ENCODE measurements at regions not wholly inside any gene's neighbourhood (a gene's known extent, or its start where the extent isn't known, plus 50 kb on each side); places are given as distances from the start of the nearest gene placed in this dataset.

DNA sequence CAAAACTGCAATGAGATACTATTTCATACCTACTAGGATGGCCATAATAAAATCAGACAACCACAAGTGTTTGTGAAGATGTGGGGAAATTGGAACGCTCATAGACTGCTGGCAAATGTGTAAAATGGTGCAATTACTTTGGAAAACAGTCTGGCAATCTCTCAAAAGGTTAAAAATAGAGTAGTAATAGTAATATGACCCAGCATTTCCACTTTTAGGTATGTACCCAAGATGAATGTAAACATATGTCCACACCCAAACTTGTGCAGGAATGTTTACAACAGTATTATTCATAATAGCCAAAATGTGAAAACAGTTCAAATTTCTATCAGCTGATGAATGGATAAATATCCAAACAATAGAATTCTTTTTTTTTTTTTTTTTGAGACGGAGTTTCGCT is 731.6 kb upstream of the ANKRD30A start:
- FAIRE-seq = no peak
- H3K4me1 ChIP-seq (ENCODE audit: control insufficient read depth, insufficient read depth, low read length) = no peaks in the 10 kb centered on the region
- RAD21 ChIA-PET (ENCODE audit: unreplicated experiment) = no interaction called here
- no peak overlapping the region for H3K9ac ChIP-seq (ENCODE audit: control insufficient read depth, insufficient read depth, low read length)
- H3K4me2 ChIP-seq (ENCODE audit: control insufficient read depth, insufficient read depth) = no peak overlapping the region
- H3K27ac ChIP-seq (ENCODE audit: control insufficient read depth, insufficient read depth) = no peak overlapping the region
- SMC1A ChIA-PET (ENCODE audit: uncharacterized antibody, unreplicated experiment) = no interaction called here
- intact Hi-C loops (cut with micrococcal nuclease; ENCODE audit: unreplicated experiment) = no loop called here
- H3K36me3 ChIP-seq (ENCODE audit: control insufficient read depth in 2 of 2, insufficient read depth in 2 of 2, low read length in 1 of 2) = no peaks in the 10 kb centered on the region
- CTCF ChIA-PET = no interaction called here
- in situ Hi-C loops (cut with MboI) = no loop called here
- ATAC-seq = no peak
- no peak for DNase-seq (ENCODE audit: low read depth, low spot score)
- no peak overlapping the region for H2AFZ ChIP-seq (ENCODE audit: control insufficient read depth, low read depth, low read length)
- H3K27me3 ChIP-seq (replicated peaks in 1 of 2; ENCODE audit: control insufficient read depth in 2 of 2, insufficient read depth in 2 of 2, low read length in 1 of 2) = no peaks in the 10 kb centered on the region
- no peak for TF ChIP-seq HDAC2 (IDR thresholded peaks at IDR 0.05)
- H3K4me3 ChIP-seq = no peak overlapping the region
- 3% methylated on average over 1 of the region's 3 CpGs for WGBS (ENCODE audit: insufficient coverage, insufficient replicate concordance, low lambda C conversion rate, missing lambda C conversion rate)
- H4K20me1 ChIP-seq (ENCODE audit: control insufficient read depth, insufficient read depth) = no peaks in the 10 kb centered on the region
- H3K79me2 ChIP-seq (ENCODE audit: control insufficient read depth, insufficient read depth, low read length) = no peaks in the 10 kb centered on the region
- H3K9me3 ChIP-seq (replicated peaks; ENCODE audit: control insufficient read depth, insufficient read depth, low read length) = no peaks in the 10 kb centered on the region
- BruUV-seq (replicated peaks) = no TSS peak
- POLR2A ChIA-PET = no interaction called here

DNA sequence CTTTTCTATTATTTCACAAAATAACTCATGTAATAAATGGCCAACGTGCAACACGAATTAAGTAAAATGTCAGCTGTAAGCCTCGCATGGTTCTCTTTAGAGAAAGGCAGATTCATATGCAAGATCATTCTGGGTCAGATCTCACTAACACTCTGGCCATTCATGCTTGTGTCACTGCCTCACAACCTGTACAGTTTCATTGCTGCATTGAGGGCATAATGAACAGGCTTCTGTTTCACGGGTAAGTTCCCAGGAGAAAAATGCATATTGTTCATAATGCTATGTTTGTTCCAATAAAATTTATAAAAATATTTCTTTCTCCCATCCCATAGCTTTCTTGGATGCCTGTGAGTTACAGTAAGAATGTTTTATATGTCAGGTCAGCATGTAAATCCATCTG is 734.0 kb upstream of the ANKRD30A start:
- FAIRE-seq (no peak), ATAC-seq (no peak), DNase-seq (ENCODE audit: low read depth, low spot score) (no peak)
- Histone ChIP-seq H3K79me2 (ENCODE audit: control insufficient read depth, insufficient read depth, low read length) (no peaks in the 10 kb centered on the region), H3K4me3 (no peak overlapping the region), H3K27ac (ENCODE audit: control insufficient read depth, insufficient read depth) (no peak overlapping the region), H3K9ac (ENCODE audit: control insufficient read depth, insufficient read depth, low read length) (no peak overlapping the region), H3K36me3 (ENCODE audit: control insufficient read depth in 2 of 2, insufficient read depth in 2 of 2, low read length in 1 of 2) (no peaks in the 10 kb centered on the region), H4K20me1 (ENCODE audit: control insufficient read depth, insufficient read depth) (no peaks in the 10 kb centered on the region), H3K9me3 (replicated peaks; ENCODE audit: control insufficient read depth, insufficient read depth, low read length) (no peaks in the 10 kb centered on the region), H3K27me3 (replicated peaks in 1 of 2; ENCODE audit: control insufficient read depth in 2 of 2, insufficient read depth in 2 of 2, low read length in 1 of 2) (no peaks in the 10 kb centered on the region), H3K4me1 (ENCODE audit: control insufficient read depth, insufficient read depth, low read length) (no peaks in the 10 kb centered on the region), H2AFZ (ENCODE audit: control insufficient read depth, low read depth, low read length) (no peak overlapping the region), H3K4me2 (ENCODE audit: control insufficient read depth, insufficient read depth) (no peak overlapping the region)
- ChIA-PET SMC1A (ENCODE audit: uncharacterized antibody, unreplicated experiment) (no interaction called here), RAD21 (ENCODE audit: unreplicated experiment) (no interaction called here), CTCF (no interaction called here), POLR2A (interaction anchor here (0.6 kb wide), 1 partner anchor 1409 kb away, joined by 3 read pairs; no protein-coding TSS in a partner anchor)
- in situ Hi-C loops (cut with MboI) (no loop called here), intact Hi-C loops (cut with micrococcal nuclease; ENCODE audit: unreplicated experiment) (no loop called here)
- TF ChIP-seq, protein P1, sequence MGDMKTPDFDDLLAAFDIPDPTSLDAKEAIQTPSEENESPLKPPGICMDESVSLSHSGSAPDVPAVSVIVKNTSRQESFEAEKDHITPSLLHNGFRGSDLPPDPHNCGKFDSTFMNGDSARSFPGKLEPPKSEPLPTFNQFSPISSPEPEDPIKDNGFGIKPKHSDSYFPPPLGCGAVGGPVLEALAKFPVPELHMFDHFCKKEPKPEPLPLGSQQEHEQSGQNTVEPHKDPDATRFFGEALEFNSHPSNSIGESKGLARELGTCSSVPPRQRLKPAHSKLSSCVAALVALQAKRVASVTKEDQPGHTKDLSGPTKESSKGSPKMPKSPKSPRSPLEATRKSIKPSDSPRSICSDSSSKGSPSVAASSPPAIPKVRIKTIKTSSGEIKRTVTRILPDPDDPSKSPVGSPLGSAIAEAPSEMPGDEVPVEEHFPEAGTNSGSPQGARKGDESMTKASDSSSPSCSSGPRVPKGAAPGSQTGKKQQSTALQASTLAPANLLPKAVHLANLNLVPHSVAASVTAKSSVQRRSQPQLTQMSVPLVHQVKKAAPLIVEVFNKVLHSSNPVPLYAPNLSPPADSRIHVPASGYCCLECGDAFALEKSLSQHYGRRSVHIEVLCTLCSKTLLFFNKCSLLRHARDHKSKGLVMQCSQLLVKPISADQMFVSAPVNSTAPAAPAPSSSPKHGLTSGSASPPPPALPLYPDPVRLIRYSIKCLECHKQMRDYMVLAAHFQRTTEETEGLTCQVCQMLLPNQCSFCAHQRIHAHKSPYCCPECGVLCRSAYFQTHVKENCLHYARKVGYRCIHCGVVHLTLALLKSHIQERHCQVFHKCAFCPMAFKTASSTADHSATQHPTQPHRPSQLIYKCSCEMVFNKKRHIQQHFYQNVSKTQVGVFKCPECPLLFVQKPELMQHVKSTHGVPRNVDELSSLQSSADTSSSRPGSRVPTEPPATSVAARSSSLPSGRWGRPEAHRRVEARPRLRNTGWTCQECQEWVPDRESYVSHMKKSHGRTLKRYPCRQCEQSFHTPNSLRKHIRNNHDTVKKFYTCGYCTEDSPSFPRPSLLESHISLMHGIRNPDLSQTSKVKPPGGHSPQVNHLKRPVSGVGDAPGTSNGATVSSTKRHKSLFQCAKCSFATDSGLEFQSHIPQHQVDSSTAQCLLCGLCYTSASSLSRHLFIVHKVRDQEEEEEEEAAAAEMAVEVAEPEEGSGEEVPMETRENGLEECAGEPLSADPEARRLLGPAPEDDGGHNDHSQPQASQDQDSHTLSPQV (IDR thresholded peaks at IDR 0.05) = no peak
- TF ChIP-seq, protein P2, sequence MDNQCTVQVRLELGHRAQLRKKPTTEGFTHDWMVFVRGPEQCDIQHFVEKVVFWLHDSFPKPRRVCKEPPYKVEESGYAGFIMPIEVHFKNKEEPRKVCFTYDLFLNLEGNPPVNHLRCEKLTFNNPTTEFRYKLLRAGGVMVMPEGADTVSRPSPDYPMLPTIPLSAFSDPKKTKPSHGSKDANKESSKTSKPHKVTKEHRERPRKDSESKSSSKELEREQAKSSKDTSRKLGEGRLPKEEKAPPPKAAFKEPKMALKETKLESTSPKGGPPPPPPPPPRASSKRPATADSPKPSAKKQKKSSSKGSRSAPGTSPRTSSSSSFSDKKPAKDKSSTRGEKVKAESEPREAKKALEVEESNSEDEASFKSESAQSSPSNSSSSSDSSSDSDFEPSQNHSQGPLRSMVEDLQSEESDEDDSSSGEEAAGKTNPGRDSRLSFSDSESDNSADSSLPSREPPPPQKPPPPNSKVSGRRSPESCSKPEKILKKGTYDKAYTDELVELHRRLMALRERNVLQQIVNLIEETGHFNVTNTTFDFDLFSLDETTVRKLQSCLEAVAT (IDR thresholded peaks at IDR 0.05) = no peak
- TF ChIP-seq ASH2L (IDR thresholded peaks at IDR 0.05; ENCODE audit: borderline replicate concordance, low read depth) (no peak), SRF (IDR thresholded peaks at IDR 0.05; ENCODE audit: low read depth in 2 of 2, low read length in 2 of 2) (no peak)
- no TSS peak for BruUV-seq (replicated peaks)
- 0% methylated on average over 4 of the region's 4 CpGs for WGBS (ENCODE audit: insufficient coverage, insufficient replicate concordance, low lambda C conversion rate, missing lambda C conversion rate)
